Stimulated activated CD8-positive, alpha-beta memory T cell treated with anti-CD3 and anti-CD28 coated beads, Interleukin-7, amount 100 ng/mL, for 48 hours (primary cell): ENCODE measurements at regions not wholly inside any gene's neighbourhood (a gene's known extent, or its start where the extent isn't known, plus 50 kb on each side); places are given as distances from the start of the nearest gene placed in this dataset.
A peak's percentile ranks its signal among the peaks of the same experiment; 100 is the strongest.
"Not testable (repeated sequence)": the region's sequence is repeated elsewhere in the genome, so short reads cannot be mapped to it uniquely, and the experiment has no call there.

ENCODE experiments used
- DNase-seq, 2 donors: peaks; one replicate each; pipeline ENCODE4 v3.0.0-alpha.2; 2020; ENCODE audit warnings: low read depth in 1 of 2; ENCODE audit errors: extremely low read depth in 1 of 2

DNA sequence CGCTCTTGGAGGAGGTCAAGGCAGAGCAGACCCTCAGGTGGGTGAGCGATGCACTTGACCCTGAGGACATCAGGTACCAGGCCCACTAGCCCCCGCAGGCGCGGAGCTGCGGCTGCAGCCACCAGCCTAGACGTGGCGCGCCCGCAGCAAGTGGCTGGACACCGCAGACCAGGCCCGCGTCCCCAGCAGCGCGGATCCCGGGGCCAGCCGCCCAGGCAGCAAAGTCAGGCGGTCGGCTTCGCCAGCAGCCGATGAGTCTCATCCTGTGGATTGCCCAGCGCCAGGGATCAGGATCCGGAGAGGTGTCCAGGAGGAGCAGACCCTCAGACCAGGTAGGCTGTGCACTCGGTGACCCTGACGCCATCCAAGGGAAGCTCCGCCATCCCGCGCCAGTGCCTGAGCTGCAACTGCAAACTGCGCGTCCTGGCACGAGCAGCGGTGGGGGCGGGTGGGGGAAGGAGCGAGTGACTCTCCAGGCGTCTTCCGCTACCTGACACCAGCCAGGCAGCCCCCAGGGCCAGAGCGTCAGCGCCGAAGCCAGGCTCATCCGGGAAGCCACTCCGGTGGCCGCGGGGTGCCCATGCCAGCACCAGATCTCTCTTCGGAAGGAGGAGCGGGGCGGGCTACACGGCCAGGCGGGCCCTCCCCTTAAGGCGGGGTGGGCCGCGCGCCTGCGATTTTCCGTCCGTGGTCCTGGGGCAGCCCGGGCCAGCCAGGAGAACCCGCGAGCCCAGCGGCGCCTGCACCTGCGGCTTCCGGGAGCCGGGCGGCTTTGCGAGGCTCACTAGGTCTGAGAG, 92.6 kb upstream of the THOC3 start:
- peak in 1 of 2 donors; percentile 7 for DNase-seq

DNA sequence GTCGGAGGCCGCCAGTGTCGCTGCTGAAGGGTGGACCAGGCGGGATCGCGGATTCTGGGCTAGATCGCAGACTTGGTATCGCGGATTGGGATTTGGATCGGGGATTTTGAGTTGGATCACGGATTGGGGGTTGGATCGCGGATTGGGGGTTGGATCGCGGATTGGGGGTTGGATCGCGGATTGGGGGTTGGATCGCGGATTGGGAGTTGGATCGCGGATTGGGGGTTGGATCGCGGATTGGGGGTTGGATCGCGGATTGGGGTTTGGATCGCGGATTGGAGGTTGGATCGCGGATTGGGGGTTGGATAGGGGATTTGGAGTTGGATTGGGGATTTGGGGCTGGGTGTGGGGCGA, 93.1 kb upstream of the THOC3 start:
- not testable (repeated sequence) for DNase-seq

GRCh38 chr5:176061660-176062059, 93.5 kb upstream of the THOC3 start:
- not testable (repeated sequence) for DNase-seq

GRCh38 chr5:176066262-176066945, 98.3 kb upstream of the THOC3 start:
- not testable (repeated sequence) for DNase-seq

- not testable (repeated sequence) for DNase-seq
Measured at GRCh38 chr5:176067162-176067561, 99.0 kb upstream of the THOC3 start.

DNA sequence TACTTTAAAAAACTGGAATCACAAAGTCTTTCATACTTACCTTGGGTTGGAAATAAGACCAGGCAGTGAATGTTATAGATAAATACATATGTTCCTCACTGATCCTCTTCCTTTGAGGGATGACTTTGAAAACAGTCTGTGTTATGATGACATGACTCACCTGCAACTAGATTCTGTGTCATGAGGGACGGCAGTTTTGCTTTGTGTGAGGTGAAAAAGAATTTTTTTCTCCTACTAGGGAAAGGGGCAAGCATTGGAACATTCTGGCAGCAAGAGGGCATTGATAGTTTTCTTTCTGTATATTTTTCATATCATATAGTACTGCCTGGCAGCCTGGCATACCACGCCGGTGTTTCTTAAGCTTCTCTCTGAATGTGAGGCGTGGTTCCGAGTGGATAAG, 99.8 kb upstream of the THOC3 start:
- not testable (repeated sequence) for DNase-seq

GRCh38 chr5:176073996-176074571, 106.0 kb upstream of the THOC3 start:
- not testable (repeated sequence) for DNase-seq

GRCh38 chr5:176083717-176084116, 115.6 kb upstream of the THOC3 start:
- DNase-seq = not testable (repeated sequence)

DNA sequence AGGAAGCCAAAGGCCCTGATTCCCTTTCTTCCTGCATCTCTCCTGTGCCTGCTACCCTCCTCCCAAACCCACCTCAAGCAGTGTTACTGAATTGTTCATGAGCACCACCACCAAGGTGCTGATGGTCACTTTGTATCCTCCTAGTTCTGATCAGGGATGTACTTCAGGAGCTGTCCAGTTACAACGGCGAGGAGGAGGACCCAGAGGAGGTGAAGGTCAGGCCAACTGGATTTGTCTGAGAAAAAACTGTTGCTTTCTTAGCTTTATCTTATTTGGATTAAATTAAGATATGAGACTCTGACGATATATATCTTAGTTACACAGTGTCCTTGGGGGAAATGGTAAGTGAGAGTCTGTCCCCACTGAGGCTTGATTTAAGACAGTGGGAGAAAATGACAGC, 135.0 kb upstream of the THOC3 start:
- not testable (repeated sequence) for DNase-seq

GRCh38 chr5:176112888-176113287, 125.3 kb upstream of the SIMC1 start:
- not testable (repeated sequence) for DNase-seq

- not testable (repeated sequence) for DNase-seq
Measured at GRCh38 chr5:176113673-176114335, 124.4 kb upstream of the SIMC1 start.

- not testable (repeated sequence) for DNase-seq
Measured at GRCh38 chr5:176114825-176115224, 123.4 kb upstream of the SIMC1 start.

DNA sequence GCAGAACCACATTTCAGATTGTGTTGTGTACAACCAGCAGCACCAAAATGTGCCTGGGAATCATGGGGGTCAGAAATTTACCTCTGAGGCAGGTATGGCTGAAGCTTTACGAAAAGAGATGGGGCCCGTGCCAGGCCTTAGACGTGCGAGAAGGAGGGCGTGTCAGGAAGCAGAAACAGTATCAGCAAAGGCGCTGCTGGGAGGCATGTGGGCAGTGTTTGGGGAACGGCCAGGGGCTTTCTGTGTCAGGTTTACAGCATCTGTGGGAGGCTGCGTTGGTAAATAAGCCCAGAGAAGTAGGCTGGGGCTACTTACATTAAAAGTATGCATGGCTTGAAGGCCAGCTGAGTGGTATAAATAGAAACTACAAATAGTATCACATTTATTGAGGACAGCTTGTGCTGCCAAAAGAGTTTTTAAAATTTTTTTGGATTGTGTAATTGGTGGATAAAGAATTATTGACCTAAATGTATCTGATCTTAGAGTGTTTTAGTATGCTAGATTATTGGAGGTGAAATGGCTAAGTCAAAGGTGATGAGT, 120.5 kb upstream of the SIMC1 start:
- DNase-seq = not testable (repeated sequence)

GRCh38 chr5:176122361-176122760, 115.9 kb upstream of the SIMC1 start:
- DNase-seq = not testable (repeated sequence)

DNA sequence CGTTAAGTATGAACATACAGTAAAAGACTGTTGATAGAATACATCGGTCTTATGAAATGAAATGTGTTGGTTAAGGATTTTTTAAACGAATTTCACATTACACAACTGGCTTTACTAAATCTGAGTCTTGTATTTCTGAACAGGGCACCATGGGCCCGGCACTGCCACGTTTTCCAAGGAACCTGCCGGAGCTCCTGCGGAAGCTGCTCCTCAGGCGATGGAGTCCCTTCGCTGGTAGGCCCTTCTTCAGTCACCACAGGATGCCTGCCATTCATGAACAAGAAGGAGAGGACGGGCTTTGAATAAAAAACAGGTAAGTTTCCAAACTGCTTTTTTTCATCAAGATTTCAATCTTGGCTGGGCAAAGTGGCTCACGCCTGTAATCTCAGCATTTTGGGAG, 114.1 kb upstream of the SIMC1 start:
- not testable (repeated sequence) for DNase-seq

DNA sequence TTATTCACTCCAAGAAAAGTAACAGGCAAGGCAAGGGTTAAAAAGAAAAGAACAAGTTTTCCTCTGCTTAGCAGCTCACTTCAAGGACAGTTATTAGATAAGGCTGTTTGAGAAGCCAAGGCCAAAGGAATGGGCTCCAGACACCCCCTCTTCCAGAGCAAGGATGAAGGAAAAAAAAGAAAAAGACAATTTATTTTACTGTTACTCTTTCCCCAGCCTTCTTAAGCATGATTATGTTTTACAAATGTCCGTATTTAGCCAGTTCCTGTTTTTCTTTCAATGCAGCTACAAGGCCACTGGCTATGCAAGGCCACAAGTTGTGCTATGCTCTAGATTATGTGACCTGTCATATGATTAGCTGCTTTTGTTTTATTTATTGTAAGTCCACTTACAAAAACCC, 106.5 kb upstream of the SIMC1 start:
- DNase-seq = no peak

DNA sequence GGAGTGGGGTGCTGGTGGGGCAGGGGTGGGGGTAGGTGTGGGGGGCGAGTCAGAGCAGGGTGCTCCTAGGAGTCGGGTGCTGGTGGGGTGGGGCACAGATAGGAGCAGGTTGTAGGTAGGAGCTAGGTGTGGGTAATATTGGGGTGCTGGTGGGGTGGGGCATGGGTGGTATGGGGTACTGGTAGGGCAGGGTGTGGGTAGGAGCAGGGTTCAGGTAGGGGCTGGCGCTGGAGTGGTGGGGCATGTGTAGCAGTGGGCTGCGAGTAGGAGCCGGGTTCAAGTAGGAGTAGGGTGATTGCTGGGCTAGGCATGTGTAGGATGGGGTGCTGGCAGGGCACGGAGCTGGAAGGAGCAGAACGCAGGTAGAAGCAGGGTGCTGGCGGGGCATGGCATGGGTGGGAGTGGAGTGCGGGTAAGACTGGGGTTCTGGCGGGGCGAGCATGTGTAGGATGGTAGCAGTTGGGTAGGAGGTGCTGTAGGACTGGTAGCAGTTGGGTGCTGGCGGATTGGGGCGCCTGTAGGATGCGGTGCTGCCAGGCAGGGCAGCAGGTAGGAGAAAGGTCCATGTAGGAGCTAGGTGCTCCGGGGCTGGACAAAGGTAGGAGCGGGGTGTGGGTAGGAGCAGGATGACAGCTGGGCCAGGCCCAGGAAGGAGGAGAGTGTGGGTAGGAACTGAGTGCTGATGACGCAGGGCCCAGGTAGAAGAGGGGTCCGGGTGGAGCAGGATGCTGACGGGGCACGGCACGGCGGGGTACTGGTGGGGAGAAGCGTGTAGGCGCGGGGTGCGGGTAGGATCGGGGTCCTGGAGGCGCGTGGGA, 105.5 kb upstream of the SIMC1 start:
- DNase-seq = no peak

DNA sequence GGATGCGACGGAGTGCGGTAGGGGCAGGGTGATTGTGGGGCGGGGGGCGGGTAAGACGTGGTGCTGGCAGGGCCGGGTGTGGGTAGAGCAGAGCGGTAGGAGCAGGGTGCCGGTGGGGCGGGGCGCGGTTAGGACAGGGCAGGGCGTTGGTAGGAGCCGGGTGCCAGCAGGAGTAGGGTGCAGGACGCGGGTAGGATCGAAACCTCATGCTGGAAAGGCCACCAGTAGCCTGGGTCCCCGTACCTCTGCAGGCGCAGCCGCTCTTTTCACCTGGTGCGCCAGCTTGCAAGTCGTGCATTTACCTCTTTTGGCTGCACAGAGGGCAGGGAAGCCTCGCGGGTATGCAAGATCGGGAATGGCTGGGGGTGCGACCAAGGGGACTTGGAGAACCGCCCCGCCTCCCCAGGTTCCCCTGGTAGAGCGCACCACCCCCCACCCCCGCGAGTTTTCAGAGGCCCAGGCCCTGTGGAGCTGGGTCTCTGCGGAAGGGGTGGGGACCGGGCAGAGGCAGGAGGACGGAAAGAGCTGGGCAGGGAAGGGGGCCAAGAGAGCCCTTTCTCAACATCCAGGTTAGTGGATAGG, 104.8 kb upstream of the SIMC1 start:
- DNase-seq = no peak

DNA sequence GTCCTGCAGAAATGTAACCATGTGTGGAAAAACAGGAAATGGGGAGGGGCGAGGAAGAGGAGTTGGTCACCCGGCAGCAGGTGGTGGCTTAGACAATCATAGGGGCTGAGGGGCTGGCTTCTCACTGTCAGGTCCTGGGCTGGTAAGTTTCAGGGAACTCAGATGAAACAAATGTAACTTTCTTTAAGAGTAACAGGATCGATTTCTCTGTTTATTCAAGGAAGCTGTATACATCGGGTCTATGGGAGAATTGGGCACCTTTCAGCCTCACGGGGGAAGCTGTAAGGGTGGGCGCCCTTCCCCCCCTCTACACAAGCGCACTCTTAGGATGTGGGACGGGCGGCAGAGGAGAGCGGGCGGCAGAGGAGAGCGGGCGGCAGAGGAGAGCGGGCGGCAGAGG, 104.3 kb upstream of the SIMC1 start:
- no peak for DNase-seq
